ENCODE measurements at regions not wholly inside any gene's neighbourhood (a gene's known extent, or its start where the extent isn't known, plus 50 kb on each side); places are given as distances from the start of the nearest gene placed in this dataset.
"Not testable (repeated sequence)": the region's sequence is repeated elsewhere in the genome, so short reads cannot be mapped to it uniquely, and the experiment has no call there.

GRCh38 chr4:105061136-105061696 lies 85.5 kb upstream of the TET2 start:
- Histone ChIP-seq H3K36me3 (no peaks in the 10 kb centered on the region), H3K4me1 (no peaks in the 10 kb centered on the region), H3K9me3 (no peaks in the 10 kb centered on the region), H3K27me3 (no peaks in the 10 kb centered on the region), H3K4me3 (no peak overlapping the region), H3K27ac (no peak overlapping the region)
- DNase-seq (ENCODE audit: low spot score): no peak
- no peak for TF ChIP-seq CTCF (IDR thresholded peaks at IDR 0.05)

GRCh38 chr4:105061731-105062130 lies 84.9 kb upstream of the TET2 start:
- Histone ChIP-seq H3K36me3 (no peaks in the 10 kb centered on the region), H3K4me1 (no peaks in the 10 kb centered on the region), H3K27ac (no peak overlapping the region), H3K27me3 (no peaks in the 10 kb centered on the region), H3K4me3 (no peak overlapping the region), H3K9me3 (no peaks in the 10 kb centered on the region)
- DNase-seq (ENCODE audit: low spot score): no peak
- no peak for TF ChIP-seq CTCF (IDR thresholded peaks at IDR 0.05)

- Histone ChIP-seq H3K27me3 (no peaks in the 10 kb centered on the region), H3K4me3 (no peak overlapping the region), H3K9me3 (no peaks in the 10 kb centered on the region), H3K4me1 (no peaks in the 10 kb centered on the region), H3K27ac (no peak overlapping the region), H3K36me3 (no peaks in the 10 kb centered on the region)
- TF ChIP-seq CTCF (IDR thresholded peaks at IDR 0.05): no peak
- no peak for DNase-seq (ENCODE audit: low spot score)
Measured at GRCh38 chr4:105066401-105066800, 80.3 kb upstream of the TET2 start.

GRCh38 chr4:105067431-105067830 lies 79.2 kb upstream of the TET2 start:
- no peak overlapping the region for H3K4me3 ChIP-seq
- H3K27ac ChIP-seq: no peak overlapping the region
- no peak for DNase-seq (ENCODE audit: low spot score)
- TF ChIP-seq CTCF (IDR thresholded peaks at IDR 0.05): no peak
- no peaks in the 10 kb centered on the region for H3K4me1 ChIP-seq
- H3K27me3 ChIP-seq: no peaks in the 10 kb centered on the region
- H3K36me3 ChIP-seq: no peaks in the 10 kb centered on the region
- H3K9me3 ChIP-seq: no peaks in the 10 kb centered on the region

- no peaks in the 10 kb centered on the region for H3K9me3 ChIP-seq
- no peaks in the 10 kb centered on the region for H3K27me3 ChIP-seq
- TF ChIP-seq CTCF (IDR thresholded peaks at IDR 0.05): no peak
- no peaks in the 10 kb centered on the region for H3K36me3 ChIP-seq
- no peaks in the 10 kb centered on the region for H3K4me1 ChIP-seq
- no peak overlapping the region for H3K27ac ChIP-seq
- no peak for DNase-seq (ENCODE audit: low spot score)
- no peak overlapping the region for H3K4me3 ChIP-seq
Measured at GRCh38 chr4:105067946-105068345, 78.7 kb upstream of the TET2 start.

- Histone ChIP-seq H3K36me3 (no peaks in the 10 kb centered on the region), H3K27me3 (no peaks in the 10 kb centered on the region), H3K4me1 (no peaks in the 10 kb centered on the region), H3K9me3 (no peaks in the 10 kb centered on the region), H3K27ac (no peak overlapping the region), H3K4me3 (no peak overlapping the region)
- DNase-seq (ENCODE audit: low spot score): no peak
- no peak for TF ChIP-seq CTCF (IDR thresholded peaks at IDR 0.05)
Measured at GRCh38 chr4:105068516-105068915, 78.2 kb upstream of the TET2 start.

- H3K36me3 ChIP-seq; H3K4me1 ChIP-seq; H3K27ac ChIP-seq; H3K27me3 ChIP-seq; H3K4me3 ChIP-seq; H3K9me3 ChIP-seq; DNase-seq (ENCODE audit: low spot score): not testable (repeated sequence)
Measured at GRCh38 chr4:105072095-105072494, 74.6 kb upstream of the TET2 start.

Measured in right atrium auricular region (tissue), 2 donors.